HG02588 (cell line): ENCODE measurements at regions not wholly inside any gene's neighbourhood (a gene's known extent, or its start where the extent isn't known, plus 50 kb on each side); places are given as distances from the start of the nearest gene placed in this dataset.
"Not testable (repeated sequence)": the region's sequence is repeated elsewhere in the genome, so short reads cannot be mapped to it uniquely, and the experiment has no call there.

Experiments
- ATAC-seq: cut with Tn5 transposase; IDR thresholded peaks from one replicate; pipeline ENCODE4 v1.9.1; 2021; ENCODE audit warnings: mild to moderate bottlenecking, moderate library complexity; ENCODE audit not compliant: unreplicated experiment

DNA sequence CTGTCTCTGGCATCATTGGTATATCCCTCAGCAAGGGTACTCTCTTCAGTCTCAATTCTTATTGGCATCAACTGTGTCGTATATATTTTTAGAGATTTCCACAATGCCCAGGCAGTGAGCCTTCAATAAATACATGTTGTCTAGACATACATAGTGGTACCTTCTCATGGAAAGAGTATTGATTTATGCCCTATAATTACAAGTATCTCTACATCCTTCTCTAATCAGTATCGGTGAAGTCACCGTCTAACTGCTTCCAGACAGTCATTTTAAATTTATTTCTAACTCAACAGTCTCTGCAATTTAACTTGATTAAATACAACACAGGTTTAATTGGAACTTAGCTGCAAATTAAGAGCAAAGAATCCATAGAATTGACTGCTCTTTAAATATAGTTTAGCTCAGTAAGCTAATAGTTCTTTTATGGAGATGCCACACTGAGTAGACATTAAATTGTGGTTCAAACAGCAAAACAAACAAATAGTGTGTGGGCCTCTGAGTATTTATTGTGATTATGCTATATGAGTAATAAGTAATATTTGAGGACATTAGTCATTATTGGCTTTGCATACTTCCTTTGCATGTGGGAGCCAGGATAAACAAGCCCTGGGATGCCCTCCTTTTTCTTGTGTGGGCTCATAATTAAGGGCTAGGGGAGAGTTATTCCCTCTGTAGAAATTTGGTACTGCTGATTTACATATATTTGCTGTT lies 126.9 kb upstream of the DUSP10 start:
- ATAC-seq, result no peak

GRCh38 chr1:221867003-221867402 lies 125.1 kb upstream of the DUSP10 start:
- no peak for ATAC-seq

DNA sequence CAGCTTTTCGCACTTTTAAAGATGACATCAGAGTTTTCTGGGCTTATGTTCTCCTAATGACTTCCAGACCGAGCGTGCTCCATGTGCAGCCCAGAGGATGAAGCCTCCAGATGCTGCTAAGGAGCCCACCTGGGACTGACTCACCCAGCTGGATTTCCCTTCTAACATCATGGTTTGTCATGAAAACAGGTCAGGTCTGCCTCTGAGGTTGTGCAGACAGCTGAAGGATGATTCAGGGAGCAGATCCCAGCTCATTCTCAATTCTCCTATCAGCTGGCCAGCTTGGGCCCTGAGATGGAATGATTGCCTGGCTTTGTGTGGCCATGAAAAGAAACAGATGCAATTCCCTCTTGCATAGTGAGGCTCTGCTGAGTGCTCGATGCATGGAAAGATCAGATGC lies 123.9 kb upstream of the DUSP10 start:
- no peak for ATAC-seq

DNA sequence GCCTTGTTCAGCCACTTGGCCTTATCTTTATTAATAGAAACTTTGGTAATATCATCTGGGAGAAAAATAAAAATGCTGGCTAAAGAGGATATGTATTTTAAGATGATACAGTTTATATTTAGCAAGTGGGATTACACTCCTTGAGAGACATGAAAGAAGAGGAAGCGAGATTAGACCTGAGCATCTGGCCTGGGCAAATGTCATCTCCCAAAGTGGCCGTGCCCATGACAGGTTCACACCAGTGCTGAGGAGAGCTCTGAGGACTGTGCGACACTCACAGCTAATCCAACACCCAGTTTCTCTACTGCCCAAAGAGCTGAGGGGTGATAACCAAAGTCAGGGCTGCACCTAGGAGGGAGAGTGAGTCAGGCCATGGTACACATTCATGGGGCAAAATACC lies 121.7 kb upstream of the DUSP10 start:
- ATAC-seq, result no peak

GRCh38 chr1:221862971-221863370 lies 121.1 kb upstream of the DUSP10 start:
- no peak for ATAC-seq

DNA sequence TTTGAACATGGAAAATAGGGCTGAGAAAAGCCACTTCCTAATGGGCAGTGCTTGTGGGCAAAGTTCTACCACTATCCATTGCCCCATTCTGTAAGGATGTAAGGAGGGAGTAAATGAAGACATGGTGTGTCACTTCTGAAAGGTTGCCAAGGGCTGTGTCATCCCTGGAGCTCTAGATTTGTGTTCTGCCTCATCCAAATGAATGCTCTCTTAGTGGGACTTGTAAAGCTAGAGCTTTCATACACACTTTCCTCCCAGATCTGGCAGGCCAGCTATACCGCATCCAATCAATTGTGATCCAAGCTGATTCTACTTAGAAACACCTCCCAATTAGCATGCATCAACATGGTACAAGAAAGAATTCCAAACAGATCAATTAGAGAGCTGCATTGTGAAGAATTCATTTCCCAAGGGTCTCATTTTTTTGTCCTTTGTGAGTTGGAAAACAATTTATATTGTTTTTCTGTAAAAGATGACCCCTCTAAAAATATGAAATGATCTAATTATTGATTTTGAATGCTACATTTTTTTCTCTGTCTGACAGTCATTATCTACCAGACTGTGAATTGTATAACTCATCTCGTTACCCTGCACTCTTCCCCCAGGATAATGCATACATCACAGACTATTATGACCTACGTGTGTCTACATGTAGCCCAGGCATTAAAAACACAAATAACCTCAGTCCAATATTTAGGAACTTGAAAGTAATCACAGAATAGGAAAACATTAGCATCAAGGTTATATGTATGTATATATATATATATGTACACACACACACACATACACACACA lies 117.1 kb upstream of the DUSP10 start:
- ATAC-seq, result no peak

DNA sequence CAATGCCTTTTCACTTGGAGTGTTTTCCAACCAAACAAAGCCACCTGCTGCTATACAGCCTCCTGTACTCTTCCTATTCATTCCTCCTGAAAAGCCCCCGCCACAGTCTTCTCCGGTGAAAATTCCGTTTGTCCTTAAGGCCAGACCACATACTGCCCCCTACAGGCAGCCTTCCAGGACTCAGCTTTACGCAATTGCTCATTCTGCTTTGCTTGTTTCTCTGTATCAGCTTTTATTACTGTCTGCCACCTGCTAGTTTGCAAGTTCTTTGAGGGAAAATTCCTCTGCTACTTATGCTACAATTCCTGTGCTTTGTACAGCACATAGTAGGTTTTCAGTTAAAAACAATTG lies 115.2 kb upstream of the DUSP10 start:
- ATAC-seq, result not testable (repeated sequence)

DNA sequence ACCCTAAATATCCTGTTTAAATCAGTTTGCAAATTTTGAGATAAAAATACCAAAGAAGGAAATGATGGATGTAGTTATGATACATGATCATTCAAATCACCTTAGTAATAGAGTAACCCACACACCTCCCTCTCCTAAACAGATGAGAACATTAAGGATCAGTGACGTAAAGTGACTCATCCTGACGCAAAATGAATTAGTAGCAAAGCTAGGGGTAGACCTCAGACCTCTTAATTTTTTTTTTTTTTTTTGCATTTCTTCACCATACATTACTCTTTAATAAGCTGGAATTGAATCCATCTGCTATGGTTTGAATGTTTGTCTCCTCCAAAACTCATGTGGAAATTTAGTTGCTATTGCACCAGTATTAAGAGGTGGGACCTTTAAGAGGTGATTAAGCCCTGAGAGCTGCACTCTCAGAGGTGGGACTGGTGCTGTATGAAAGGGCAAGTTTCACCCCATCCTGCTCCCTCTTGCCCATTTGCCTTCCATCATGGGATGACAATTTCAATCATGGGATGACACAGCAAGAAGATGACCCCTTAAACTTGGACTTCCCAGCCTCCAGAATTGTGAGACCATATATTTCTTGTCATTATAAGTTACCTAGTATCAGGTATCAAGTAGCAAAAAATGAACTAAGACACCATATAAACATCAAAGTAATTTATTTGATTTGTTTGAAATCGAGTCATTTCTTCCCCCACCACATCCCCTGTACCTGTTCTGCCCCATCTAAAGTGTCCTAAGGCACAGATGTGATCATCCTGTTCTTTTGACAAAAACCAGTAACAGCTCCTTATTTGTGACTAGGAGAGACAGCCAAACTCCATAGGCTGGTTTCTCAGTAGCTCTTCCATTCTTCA lies 114.6 kb upstream of the DUSP10 start:
- ATAC-seq, result no peak

GRCh38 chr1:221855156-221855555 lies 113.3 kb upstream of the DUSP10 start:
- no peak for ATAC-seq

DNA sequence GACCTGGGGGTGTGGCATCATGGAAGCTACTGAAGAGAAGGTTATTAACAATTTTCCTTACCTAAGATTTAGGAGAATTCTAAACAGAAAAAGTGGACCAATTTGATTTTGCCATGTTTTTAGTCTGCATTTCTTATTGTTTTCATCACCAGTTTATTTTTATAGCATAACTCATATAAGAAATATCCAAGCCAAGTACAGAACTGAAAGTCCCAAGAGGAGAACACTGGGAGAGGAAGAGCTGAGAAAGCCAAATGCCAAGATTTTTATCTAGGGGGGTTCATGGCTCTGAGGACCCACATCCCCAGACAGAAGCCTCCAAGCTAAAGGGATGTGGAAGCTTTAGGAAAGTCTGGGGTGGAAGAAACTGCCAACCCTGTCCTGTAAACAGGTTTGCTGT lies 109.4 kb upstream of the DUSP10 start:
- no peak for ATAC-seq

DNA sequence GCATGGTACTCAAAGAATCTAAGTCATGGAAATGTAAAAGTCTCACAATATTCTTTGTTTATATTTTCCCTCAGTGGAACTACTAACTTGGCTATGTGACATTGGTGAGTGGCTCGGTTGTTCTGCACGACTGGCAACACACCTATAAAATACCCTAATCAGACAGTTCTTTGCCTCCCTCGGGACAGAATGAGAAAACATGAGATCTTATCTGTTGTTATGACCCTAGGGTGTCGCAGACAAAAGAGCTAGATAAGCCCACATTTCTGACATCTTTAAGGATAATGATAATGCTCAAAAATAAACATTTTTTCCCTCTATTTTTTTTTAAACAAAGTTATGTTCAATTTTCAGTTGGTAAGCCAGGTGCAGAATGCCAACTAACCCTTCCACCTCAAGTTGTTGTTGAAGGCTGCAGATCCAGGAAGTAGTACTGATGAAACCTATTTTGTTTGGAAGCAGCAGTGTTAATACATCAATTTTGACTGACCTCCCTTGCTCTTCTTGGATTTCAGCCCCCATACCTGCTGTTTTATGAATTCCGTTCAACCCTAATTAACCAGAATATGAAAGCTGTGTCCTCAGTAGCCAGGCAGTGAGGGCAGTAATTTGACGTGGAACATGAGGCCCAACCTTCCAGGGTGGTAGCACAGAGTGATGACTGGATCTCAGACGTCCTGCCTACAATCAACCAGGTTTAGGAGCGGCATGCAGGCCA lies 108.7 kb upstream of the DUSP10 start:
- no peak for ATAC-seq

DNA sequence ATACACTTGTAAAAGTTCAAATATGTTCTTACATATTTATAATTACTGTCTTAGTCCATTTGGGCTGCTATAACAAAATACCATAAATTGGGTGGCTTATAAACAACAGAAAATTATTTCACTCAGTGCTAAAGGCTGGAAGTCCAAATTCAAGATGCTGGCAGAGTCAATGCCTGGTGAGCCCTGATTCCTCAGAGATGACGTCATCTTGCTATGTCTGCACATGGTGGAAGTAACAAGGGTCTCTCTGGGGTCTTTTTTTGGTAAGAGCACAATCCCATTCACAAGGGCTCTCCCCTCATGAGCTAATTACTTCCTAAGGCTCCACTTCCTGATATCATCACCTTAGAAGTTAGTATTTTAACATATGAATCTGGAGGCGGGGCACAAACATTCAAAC lies 108.0 kb upstream of the DUSP10 start:
- ATAC-seq, result no peak

DNA sequence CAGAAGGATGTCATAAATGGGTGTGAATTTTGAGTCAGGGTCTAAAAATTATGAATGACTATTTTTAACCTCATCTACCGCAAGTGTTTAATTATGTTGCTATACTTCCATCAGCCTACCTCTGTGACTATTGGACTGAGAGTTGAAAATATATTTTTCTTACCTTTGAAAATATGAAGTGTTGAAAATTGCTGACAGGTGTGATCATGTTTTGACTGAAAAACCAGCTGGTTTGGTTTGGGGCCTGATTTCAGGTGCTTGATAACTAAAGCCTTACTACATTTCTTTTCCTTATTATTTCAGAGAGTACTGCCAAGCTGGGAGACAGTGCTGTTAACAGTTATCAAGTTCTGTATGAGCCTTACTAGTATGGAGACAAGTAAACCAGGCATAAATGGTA lies 107.2 kb upstream of the DUSP10 start:
- ATAC-seq, result no peak

- no peak for ATAC-seq
Measured at GRCh38 chr1:221847676-221848075, 105.8 kb upstream of the DUSP10 start.

DNA sequence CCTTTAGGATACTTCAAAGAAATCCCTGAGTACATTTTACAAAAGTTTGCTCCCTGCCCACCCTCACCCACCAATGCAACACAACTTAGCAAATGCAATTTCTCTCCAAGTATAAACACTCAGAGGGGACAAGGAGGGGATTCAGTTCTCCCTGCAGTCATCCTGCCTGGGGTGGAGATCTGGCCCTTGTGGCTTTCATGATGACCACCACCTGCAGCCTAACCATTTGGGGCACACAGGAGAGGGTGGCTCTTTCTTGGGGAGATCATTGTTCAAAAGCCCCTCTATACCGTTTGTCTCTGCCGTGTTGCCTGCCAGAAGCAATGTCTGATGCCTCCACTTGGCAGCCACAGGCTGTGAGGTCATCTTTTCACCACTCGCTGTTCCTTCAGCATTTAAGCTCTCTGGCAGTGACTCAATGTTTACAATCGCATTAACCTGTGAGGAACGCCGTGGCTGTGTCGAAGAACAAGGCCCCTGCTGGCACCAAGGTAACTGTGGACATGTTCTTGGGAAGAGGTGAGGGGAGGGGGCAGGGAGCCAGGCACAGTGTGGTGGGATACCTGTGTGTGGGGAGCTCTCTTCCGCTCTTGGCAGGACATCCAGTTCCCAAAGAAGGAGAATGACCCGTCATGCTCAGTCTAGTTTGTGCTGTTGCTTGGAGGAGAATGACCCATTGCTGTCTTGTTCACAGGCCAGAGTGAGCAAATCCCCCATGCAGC lies 103.9 kb upstream of the DUSP10 start:
- ATAC-seq, result no peak

DNA sequence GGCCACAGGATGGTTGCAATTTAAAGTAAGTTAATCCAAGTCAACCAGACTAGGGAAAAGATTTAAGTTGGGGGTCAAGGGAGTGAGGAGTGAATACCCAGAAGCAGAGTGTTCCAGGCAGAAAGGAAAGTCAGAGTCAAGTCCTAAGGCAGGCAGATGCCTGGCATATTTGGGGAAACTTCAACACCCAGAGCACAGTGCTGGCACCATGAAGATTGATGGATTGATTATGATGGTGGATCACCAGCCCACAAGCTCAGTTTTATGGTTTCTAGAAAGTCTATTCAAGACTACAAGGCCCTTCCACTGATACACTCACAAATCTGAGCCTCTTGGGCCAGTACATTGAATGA lies 100.1 kb upstream of the DUSP10 start:
- ATAC-seq, result no peak

- no peak for ATAC-seq
Measured at GRCh38 chr1:221841251-221841982, 99.5 kb upstream of the DUSP10 start.

DNA sequence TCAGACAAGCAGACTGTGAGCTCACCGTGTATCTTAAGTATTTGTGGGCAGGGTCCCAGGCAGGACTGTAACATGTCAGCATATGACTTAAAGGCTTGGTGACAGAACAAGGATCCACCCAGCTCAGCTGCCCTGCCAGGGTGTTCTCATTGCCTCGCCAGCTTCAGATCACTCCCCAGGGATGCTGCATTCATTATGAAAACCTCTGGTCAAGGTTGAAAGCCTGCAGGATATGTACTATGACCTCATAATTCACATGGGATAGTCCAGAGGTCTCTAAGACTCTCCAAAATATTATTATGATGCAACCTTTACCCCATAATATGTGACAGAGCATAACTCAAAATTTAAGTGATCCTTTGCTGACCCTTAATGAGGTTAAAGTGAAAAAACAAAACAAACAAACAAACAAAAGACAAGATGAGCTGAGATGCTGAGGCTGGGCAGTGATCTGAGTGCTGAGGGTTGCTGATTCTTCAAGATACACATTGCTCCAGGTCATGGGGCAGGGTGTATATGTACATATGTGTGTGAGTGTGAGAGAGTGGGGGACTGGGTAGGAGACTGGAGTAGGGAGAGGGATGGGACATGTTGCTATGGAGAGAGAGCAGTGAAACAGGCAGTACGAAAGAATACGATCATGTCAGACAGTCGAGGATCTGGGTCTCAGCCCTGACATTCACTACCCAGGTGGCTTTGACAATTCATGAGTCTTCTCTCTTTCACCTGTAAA lies 98.8 kb upstream of the DUSP10 start:
- ATAC-seq, result peak; percentile 35

GRCh38 chr1:221839782-221840395 lies 98.0 kb upstream of the DUSP10 start:
- ATAC-seq, result peak; percentile 92
